OCI-M2 (cell line): ENCODE measurements at regions not wholly inside any gene's neighbourhood (a gene's known extent, or its start where the extent isn't known, plus 50 kb on each side); places are given as distances from the start of the nearest gene placed in this dataset.
"Not testable (repeated sequence)": the region's sequence is repeated elsewhere in the genome, so short reads cannot be mapped to it uniquely, and the experiment has no call there.

Experiments
- DNase-seq: peaks from one replicate; lab custom pipeline; 2025; ENCODE audit not compliant: unreplicated experiment; lab: John Stamatoyannopoulos, UW

DNA sequence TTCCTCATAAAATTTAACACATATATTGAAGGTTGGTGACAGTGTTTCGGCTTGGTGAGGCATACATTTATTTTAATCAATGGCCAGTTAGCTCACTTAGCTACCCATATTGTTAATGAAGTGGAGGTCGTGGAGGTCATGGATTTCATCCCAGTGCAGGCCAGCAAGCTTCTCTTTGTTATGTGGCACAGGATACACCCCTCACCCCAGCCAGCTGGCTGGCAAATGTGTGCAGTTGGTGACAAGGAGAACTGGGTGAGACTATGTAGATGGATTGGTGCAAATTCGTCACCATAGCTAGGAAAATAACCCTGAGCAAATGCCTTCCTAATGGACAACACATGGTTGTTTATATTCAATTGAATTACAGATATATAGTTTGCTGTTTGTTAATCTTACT, 50.5 kb upstream of the FOXP2 start:
- no peak for DNase-seq

GRCh38 chr7:114363292-114363691, 51.3 kb upstream of the FOXP2 start:
- no peak for DNase-seq

GRCh38 chr7:114358911-114359310, 55.7 kb upstream of the FOXP2 start:
- no peak for DNase-seq

GRCh38 chr7:114356133-114356532, 58.5 kb upstream of the FOXP2 start:
- DNase-seq: no peak

- DNase-seq: no peak
Observed at GRCh38 chr7:114354306-114354705, 60.3 kb upstream of the FOXP2 start.

- DNase-seq: no peak
Observed at GRCh38 chr7:114345494-114345893, 69.1 kb upstream of the FOXP2 start.

- DNase-seq: no peak
Observed at GRCh38 chr7:114343949-114344708, 70.5 kb upstream of the FOXP2 start.

GRCh38 chr7:114342431-114343179, 72.0 kb upstream of the FOXP2 start:
- no peak for DNase-seq

DNA sequence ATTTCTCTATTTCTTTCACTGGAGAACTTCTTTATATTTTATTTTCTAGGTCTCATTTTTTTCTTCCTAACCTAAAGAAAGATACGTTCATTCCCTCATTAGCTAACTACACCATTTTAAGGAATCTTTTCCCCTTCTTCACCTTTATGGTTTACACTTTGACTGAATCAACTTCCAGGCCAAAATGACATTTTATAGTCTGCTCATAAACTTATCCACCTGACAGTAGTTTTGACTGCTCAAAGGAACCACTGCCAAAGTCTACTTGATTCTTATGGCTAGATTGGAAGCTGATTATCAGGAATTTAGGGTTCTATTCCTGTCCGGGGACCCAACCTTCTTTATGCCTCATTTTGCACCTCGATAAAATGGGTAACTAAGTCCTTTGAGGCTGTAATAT, 73.0 kb upstream of the FOXP2 start:
- no peak for DNase-seq

- no peak for DNase-seq
Observed at GRCh38 chr7:114334989-114335388, 79.6 kb upstream of the FOXP2 start.

- not testable (repeated sequence) for DNase-seq
Observed at GRCh38 chr7:114329458-114329857, 85.2 kb upstream of the FOXP2 start.

GRCh38 chr7:114317450-114318098, 97.0 kb upstream of the FOXP2 start:
- no peak for DNase-seq

DNA sequence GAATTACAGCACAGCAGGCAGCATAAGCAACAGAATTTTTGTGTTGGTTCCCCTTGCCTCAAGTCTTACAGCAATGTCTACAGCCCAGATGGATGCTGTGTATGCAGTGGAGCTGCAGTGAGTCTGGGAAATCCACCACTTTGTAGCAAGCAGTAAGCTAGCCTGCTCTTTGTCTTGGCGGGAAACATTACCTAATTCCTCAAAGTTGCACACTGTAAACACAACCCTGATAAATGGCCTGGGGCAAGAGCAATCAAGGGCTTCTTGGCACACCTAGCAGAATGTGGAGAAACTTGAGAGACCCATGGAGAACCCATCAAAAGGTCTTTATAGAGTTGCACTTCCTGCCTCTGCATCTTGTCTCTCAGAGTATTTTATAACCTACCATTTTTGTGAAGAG, 102.0 kb upstream of the FOXP2 start:
- no peak for DNase-seq

DNA sequence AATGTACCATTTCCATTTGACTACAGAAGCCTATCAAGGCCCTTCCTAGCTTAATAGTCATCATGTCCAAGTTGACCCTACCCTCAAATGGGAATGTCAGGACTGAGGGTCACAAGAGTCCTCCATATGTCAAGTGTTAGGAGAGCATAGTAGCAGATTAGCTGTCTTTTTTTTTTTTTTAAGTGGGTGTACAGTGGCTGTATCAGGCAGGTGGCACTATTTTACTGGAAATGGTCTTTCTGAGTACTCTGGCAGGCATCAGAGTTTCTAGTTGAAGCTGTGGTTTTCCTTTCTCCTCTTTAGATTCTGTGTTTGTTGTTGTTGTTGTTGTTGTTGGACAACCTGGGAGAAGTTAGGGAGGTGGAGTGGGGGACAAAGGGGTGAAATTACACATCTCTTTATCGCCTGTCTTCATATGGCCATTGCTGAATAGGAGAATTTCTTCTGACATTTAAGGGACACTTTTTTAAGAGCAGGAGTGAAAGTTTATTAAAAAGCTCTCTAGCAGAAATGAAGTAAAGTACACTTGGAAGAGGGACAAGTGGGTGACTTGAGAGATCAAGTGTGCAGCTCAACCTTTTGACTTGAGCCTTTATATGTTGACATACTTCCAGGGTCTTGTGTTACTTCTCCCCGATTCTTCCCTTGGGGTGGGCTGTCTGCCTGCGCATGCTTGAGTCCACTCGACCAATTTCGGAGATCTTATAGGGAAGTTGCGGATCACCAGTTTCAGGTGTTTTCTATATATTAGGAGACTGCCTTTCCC, 104.1 kb upstream of the FOXP2 start:
- DNase-seq: no peak

DNA sequence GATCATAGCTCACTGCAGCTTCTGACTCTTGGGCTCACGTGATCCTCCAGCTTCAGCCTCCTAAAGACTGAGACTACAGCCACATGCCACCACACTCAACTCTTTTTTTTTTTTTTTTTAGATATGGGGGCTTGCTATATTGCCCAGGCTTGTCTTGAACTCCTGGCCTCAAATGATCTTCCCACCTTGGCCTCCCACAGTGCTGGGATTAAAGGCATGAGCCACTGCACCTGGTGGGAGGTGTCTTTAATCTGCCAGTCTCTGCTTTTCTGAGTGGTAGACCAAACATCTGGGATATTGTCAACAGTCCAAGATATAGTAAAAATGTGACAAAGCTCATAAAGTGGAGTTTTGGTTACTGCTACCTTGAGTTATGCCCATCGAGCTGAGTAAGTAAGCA, 104.9 kb upstream of the FOXP2 start:
- DNase-seq: no peak

GRCh38 chr7:114303301-114303700, 111.3 kb upstream of the FOXP2 start:
- no peak for DNase-seq

- no peak for DNase-seq
Observed at GRCh38 chr7:114302858-114303257, 111.8 kb upstream of the FOXP2 start.

- no peak for DNase-seq
Observed at GRCh38 chr7:114298011-114298410, 116.6 kb upstream of the FOXP2 start.

DNA sequence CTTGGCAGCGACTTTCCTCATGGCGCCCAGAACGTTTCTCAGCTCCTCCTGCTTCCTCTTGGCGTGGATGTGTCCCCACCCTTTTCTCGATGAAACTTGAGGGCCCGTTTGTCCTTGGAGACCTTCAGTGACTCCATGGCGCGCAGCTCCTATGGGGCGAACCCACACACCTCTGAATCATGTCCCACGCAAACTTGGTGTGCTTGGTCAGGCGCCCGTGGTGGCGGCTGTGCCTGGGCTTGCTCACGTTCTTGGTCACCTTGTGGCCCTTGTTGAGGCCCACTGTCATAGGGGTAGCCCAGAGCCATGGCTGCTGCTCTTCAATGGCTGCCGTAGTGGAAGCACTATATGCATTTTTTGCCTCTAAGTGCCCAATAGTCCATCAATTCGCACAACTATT, 117.5 kb upstream of the FOXP2 start:
- no peak for DNase-seq

DNA sequence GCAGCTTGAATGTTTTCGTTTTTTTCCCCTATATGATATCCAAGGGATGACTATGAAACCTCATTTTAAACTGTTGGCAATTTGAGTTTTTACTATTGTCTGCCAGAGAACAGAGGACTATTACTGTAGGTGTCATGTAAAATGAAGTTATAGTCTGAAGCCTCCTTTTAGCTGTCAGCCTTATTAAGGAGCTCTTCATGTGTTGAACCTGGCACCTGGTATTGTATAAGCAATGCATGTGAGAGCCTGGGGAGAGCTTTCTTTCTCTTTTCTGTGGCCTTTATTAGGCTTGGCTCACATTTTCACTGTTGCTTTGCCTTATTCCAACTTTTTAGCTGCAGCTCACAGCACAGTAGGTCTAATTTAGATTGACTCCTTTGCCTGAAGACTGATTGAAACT, 119.1 kb upstream of the FOXP2 start:
- no peak for DNase-seq

GRCh38 chr7:114294036-114294435, 120.6 kb upstream of the FOXP2 start:
- DNase-seq: no peak
